ENCODE measurements at regions not wholly inside any gene's neighbourhood (a gene's known extent, or its start where the extent isn't known, plus 50 kb on each side); places are given as distances from the start of the nearest gene placed in this dataset.

- POLR2A ChIA-PET, result no interaction called here
- Histone ChIP-seq H3K9me3 (replicated peaks; ENCODE audit: control insufficient read depth, insufficient read depth, low read length) (no peaks in the 10 kb centered on the region), H3K9ac (replicated peaks; ENCODE audit: extremely low read depth, insufficient read depth, low read length) (no peak overlapping the region), H3K9me1 (replicated peaks; ENCODE audit: control insufficient read depth, extremely low read depth, insufficient read depth, low read length) (no peaks in the 10 kb centered on the region), H3K4me1 (ENCODE audit: control insufficient read depth, extremely low read depth, insufficient read depth, low read length) (no peaks in the 10 kb centered on the region), H3K27ac (ENCODE audit: insufficient read depth, low read depth, low read length) (no peak overlapping the region), H3K36me3 (ENCODE audit: control insufficient read depth in 2 of 2, extremely low read depth in 1 of 2, insufficient read depth in 2 of 2, low read length in 2 of 2) (no peaks in the 10 kb centered on the region), H3K79me2 (ENCODE audit: control insufficient read depth, insufficient read depth, low read length) (no peaks in the 10 kb centered on the region), H3K27me3 (ENCODE audit: control insufficient read depth in 2 of 2, insufficient read depth in 2 of 2, low read length in 2 of 2) (no peaks in the 10 kb centered on the region), H4K20me1 (replicated peaks; ENCODE audit: control insufficient read depth, extremely low read depth, insufficient read depth, low read length) (no peaks in the 10 kb centered on the region), H2AFZ (ENCODE audit: low read depth, low read length) (no peak overlapping the region), H3K4me2 (ENCODE audit: insufficient read depth, low read length) (no peak overlapping the region), H3K4me3 (replicated peaks in 1 of 3; ENCODE audit: insufficient read depth in 1 of 3, low read depth in 1 of 3, low read length in 3 of 3) (no peak overlapping the region)
- no TSS peak for BruUV-seq (replicated peaks)
- CTCF ChIA-PET, result no interaction called here
- no peak for TF ChIP-seq JUN (IDR thresholded peaks at IDR 0.05; ENCODE audit: borderline replicate concordance, insufficient read depth, insufficient read length, low read depth)
- TF ChIP-seq FOS (IDR thresholded peaks at IDR 0.05; ENCODE audit: borderline replicate concordance, insufficient read depth, low read length), result no peak
- no peak for TF ChIP-seq POLR2A (IDR thresholded peaks at IDR 0.05; ENCODE audit: low read depth, low read length)
- FAIRE-seq (no peak), DNase-seq (ENCODE audit: low read depth, low spot score) (no peak)
- dilution Hi-C loops (cut with MboI; ENCODE audit: extremely low pct_ligation_motif_present, low sequenced_read_pairs) (no loop called here), intact Hi-C loops (cut with micrococcal nuclease) (no loop called here)
Measured at GRCh38 chr2:10221443-10221842, 81.3 kb upstream of the HPCAL1 start.

- Histone ChIP-seq H2AFZ (ENCODE audit: low read depth, low read length) (no peak overlapping the region), H3K4me2 (ENCODE audit: insufficient read depth, low read length) (no peak overlapping the region), H3K9me3 (replicated peaks; ENCODE audit: control insufficient read depth, insufficient read depth, low read length) (no peaks in the 10 kb centered on the region), H3K4me3 (replicated peaks in 1 of 3; ENCODE audit: insufficient read depth in 1 of 3, low read depth in 1 of 3, low read length in 3 of 3) (no peak overlapping the region), H3K79me2 (ENCODE audit: control insufficient read depth, insufficient read depth, low read length) (no peaks in the 10 kb centered on the region), H3K4me1 (ENCODE audit: control insufficient read depth, extremely low read depth, insufficient read depth, low read length) (no peaks in the 10 kb centered on the region), H3K9ac (replicated peaks; ENCODE audit: extremely low read depth, insufficient read depth, low read length) (no peak overlapping the region), H3K27ac (ENCODE audit: insufficient read depth, low read depth, low read length) (no peak overlapping the region), H3K36me3 (ENCODE audit: control insufficient read depth in 2 of 2, extremely low read depth in 1 of 2, insufficient read depth in 2 of 2, low read length in 2 of 2) (no peaks in the 10 kb centered on the region), H3K9me1 (replicated peaks; ENCODE audit: control insufficient read depth, extremely low read depth, insufficient read depth, low read length) (no peaks in the 10 kb centered on the region), H3K27me3 (ENCODE audit: control insufficient read depth in 2 of 2, insufficient read depth in 2 of 2, low read length in 2 of 2) (no peaks in the 10 kb centered on the region), H4K20me1 (replicated peaks; ENCODE audit: control insufficient read depth, extremely low read depth, insufficient read depth, low read length) (no peaks in the 10 kb centered on the region)
- dilution Hi-C loops (cut with MboI; ENCODE audit: extremely low pct_ligation_motif_present, low sequenced_read_pairs), result no loop called here
- intact Hi-C loops (cut with micrococcal nuclease), result no loop called here
- FAIRE-seq, result no peak
- ChIA-PET CTCF (no interaction called here), POLR2A (no interaction called here)
- TF ChIP-seq POLR2A (IDR thresholded peaks at IDR 0.05; ENCODE audit: low read depth, low read length) (no peak), FOS (IDR thresholded peaks at IDR 0.05; ENCODE audit: borderline replicate concordance, insufficient read depth, low read length) (no peak), GATA2 (IDR thresholded peaks at IDR 0.05; ENCODE audit: insufficient read depth, insufficient read length, low read depth, low read length) (no peak), EZH2 (IDR thresholded peaks at IDR 0.05; ENCODE audit: borderline replicate concordance, low read depth, low read length, severe bottlenecking) (no peak), MAX (IDR thresholded peaks at IDR 0.05; ENCODE audit: insufficient read depth, insufficient read length) (no peak), POLR2AphosphoS5 (IDR thresholded peaks at IDR 0.05; ENCODE audit: insufficient read depth, low read depth, low read length) (no peak), MYC (IDR thresholded peaks at IDR 0.05; ENCODE audit: low read depth, low read length) (no peak), JUN (IDR thresholded peaks at IDR 0.05; ENCODE audit: borderline replicate concordance, insufficient read depth, insufficient read length, low read depth) (no peak)
- TF ChIP-seq, protein P1, sequence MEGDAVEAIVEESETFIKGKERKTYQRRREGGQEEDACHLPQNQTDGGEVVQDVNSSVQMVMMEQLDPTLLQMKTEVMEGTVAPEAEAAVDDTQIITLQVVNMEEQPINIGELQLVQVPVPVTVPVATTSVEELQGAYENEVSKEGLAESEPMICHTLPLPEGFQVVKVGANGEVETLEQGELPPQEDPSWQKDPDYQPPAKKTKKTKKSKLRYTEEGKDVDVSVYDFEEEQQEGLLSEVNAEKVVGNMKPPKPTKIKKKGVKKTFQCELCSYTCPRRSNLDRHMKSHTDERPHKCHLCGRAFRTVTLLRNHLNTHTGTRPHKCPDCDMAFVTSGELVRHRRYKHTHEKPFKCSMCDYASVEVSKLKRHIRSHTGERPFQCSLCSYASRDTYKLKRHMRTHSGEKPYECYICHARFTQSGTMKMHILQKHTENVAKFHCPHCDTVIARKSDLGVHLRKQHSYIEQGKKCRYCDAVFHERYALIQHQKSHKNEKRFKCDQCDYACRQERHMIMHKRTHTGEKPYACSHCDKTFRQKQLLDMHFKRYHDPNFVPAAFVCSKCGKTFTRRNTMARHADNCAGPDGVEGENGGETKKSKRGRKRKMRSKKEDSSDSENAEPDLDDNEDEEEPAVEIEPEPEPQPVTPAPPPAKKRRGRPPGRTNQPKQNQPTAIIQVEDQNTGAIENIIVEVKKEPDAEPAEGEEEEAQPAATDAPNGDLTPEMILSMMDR (IDR thresholded peaks at IDR 0.05; ENCODE audit: extremely low read depth in 1 of 2, insufficient read depth in 1 of 2, low read depth in 1 of 2, low read length in 2 of 2), result no peak
- no peak for DNase-seq (ENCODE audit: low read depth, low spot score)
- no TSS peak for BruUV-seq (replicated peaks)
Measured at GRCh38 chr2:10221976-10222870, 80.5 kb upstream of the HPCAL1 start.

All from endothelial cell of umbilical vein (primary cell).